ENCODE measurements at regions not wholly inside any gene's neighbourhood (a gene's known extent, or its start where the extent isn't known, plus 50 kb on each side); places are given as distances from the start of the nearest gene placed in this dataset.

GRCh38 chr5:101997235-101997634, 298.8 kb downstream of the SLCO4C1 start:
- no peaks in the 10 kb centered on the region for H3K27me3 Mint-ChIP-seq
- DNase-seq, result no peak
- TF ChIP-seq, protein P1, sequence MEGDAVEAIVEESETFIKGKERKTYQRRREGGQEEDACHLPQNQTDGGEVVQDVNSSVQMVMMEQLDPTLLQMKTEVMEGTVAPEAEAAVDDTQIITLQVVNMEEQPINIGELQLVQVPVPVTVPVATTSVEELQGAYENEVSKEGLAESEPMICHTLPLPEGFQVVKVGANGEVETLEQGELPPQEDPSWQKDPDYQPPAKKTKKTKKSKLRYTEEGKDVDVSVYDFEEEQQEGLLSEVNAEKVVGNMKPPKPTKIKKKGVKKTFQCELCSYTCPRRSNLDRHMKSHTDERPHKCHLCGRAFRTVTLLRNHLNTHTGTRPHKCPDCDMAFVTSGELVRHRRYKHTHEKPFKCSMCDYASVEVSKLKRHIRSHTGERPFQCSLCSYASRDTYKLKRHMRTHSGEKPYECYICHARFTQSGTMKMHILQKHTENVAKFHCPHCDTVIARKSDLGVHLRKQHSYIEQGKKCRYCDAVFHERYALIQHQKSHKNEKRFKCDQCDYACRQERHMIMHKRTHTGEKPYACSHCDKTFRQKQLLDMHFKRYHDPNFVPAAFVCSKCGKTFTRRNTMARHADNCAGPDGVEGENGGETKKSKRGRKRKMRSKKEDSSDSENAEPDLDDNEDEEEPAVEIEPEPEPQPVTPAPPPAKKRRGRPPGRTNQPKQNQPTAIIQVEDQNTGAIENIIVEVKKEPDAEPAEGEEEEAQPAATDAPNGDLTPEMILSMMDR (IDR thresholded peaks at IDR 0.05), result no peak
- POLR2A ChIA-PET, result no interaction called here
- H3K9me3 Mint-ChIP-seq, result no peaks in the 10 kb centered on the region
- no peak overlapping the region for H3K27ac Mint-ChIP-seq
- H3K36me3 Mint-ChIP-seq (ENCODE audit: low read depth), result no peaks in the 10 kb centered on the region
- CTCF ChIA-PET, result no interaction called here
- no peak for ATAC-seq
- H3K4me3 Mint-ChIP-seq, result no peak overlapping the region
- no peaks in the 10 kb centered on the region for H3K4me1 Mint-ChIP-seq (ENCODE audit: low read depth)
- intact Hi-C loops (cut with micrococcal nuclease), result no loop called here

GRCh38 chr5:101995585-101995984, 300.5 kb downstream of the SLCO4C1 start:
- H3K4me3 Mint-ChIP-seq, result no peak overlapping the region
- TF ChIP-seq, protein P1 (IDR thresholded peaks at IDR 0.05), result no peak
- no peaks in the 10 kb centered on the region for H3K4me1 Mint-ChIP-seq (ENCODE audit: low read depth)
- H3K9me3 Mint-ChIP-seq, result no peaks in the 10 kb centered on the region
- DNase-seq (no peak), ATAC-seq (no peak)
- no peak overlapping the region for H3K27ac Mint-ChIP-seq
- ChIA-PET POLR2A (no interaction called here), CTCF (no interaction called here)
- H3K27me3 Mint-ChIP-seq, result no peaks in the 10 kb centered on the region
- no peaks in the 10 kb centered on the region for H3K36me3 Mint-ChIP-seq (ENCODE audit: low read depth)
- intact Hi-C loops (cut with micrococcal nuclease), result no loop called here

DNA sequence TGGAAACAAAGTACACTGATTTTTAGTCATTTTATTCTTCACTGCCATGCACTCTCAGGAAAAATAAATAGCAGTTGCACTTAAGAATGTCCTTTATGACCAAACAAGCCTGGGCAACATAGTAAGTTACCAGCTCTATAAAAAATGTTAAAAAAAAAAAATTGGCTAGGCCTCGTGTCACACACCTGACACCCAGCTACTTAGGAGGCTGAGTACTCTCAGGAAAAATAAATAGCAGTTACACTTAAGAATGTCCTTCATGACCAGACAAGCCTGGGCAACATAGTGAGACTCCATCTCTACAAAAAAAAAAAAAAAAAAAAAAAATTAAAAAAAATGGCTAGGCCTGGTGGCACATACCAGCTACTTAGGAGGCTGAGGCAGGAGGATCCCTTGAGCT, 304.6 kb downstream of the SLCO4C1 start:
- H3K36me3 Mint-ChIP-seq (ENCODE audit: low read depth), result no peaks in the 10 kb centered on the region
- no peak for DNase-seq
- H3K27ac Mint-ChIP-seq, result no peak overlapping the region
- intact Hi-C loops (cut with micrococcal nuclease), result no loop called here
- TF ChIP-seq, protein P1 (IDR thresholded peaks at IDR 0.05), result no peak
- no peaks in the 10 kb centered on the region for H3K9me3 Mint-ChIP-seq
- no peak for ATAC-seq
- CTCF ChIA-PET, result no interaction called here
- H3K4me3 Mint-ChIP-seq, result no peak overlapping the region
- H3K27me3 Mint-ChIP-seq, result no peaks in the 10 kb centered on the region
- H3K4me1 Mint-ChIP-seq (ENCODE audit: low read depth), result no peaks in the 10 kb centered on the region
- POLR2A ChIA-PET, result no interaction called here

DNA sequence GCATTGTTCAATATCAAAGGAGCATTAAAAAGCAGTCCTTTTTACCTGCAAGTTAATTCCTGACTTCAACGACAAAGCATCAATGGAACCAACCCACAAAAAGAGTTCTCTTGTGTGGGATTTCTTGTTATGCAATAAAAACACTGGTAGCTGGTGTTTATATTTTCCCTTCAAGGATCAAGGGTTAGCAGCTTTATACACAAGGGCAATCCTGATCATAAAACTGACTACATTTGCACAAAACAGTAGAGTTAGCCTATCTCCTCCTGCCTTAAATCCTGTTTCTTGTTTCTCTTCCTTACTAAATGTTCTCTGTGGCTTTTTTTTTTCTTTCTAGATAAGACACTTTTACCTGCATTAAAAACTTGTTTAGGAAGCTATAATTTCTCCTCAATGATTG, 306.4 kb downstream of the SLCO4C1 start:
- POLR2A ChIA-PET, result no interaction called here
- no peaks in the 10 kb centered on the region for H3K9me3 Mint-ChIP-seq
- H3K27me3 Mint-ChIP-seq, result no peaks in the 10 kb centered on the region
- no peaks in the 10 kb centered on the region for H3K4me1 Mint-ChIP-seq (ENCODE audit: low read depth)
- no peak overlapping the region for H3K4me3 Mint-ChIP-seq
- no peak for DNase-seq
- CTCF ChIA-PET, result interaction anchor here (1.9 kb wide), 1 partner anchor 12 kb away, joined by 7 read pairs; no protein-coding TSS in a partner anchor
- no peaks in the 10 kb centered on the region for H3K36me3 Mint-ChIP-seq (ENCODE audit: low read depth)
- intact Hi-C loops (cut with micrococcal nuclease), result no loop called here
- no peak for ATAC-seq
- H3K27ac Mint-ChIP-seq, result no peak overlapping the region
- TF ChIP-seq, protein P1 (IDR thresholded peaks at IDR 0.05), result no peak

DNA sequence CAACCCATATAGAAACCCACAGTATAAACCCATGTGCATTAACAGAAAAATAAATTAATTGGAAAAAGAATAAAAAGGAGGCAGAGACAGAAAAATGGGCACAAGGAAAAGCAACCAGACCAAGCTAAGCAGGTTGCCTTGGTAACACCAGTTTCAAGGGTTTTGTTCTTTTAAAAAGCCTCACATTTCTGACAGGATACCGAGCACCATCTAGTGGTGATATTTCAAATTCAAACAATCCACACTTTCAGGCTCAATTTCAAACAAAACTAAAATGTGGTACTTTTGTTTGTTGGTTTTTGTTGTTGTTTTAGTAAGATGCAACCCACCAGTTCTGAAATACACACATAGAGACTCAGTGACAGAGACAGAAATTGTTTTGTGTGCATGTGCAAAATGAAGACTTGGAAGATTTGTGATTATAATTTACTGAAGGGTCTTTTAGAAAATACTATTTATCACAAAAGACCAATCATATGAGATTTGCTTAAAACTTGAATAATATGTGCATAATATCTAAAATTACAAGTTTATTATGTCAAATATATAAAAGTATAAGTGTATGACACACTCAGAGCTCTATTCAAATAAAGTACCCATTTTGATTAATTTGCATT, 318.2 kb downstream of the SLCO4C1 start:
- no peak overlapping the region for H3K27ac Mint-ChIP-seq
- H3K4me3 Mint-ChIP-seq, result no peak overlapping the region
- DNase-seq (no peak), ATAC-seq (no peak)
- CTCF ChIA-PET, result interaction anchor here (1.1 to 1.6 kb wide), 4 partner anchors 8 to 35 kb away, joined by 3 to 7 read pairs (median 6); no protein-coding TSS in a partner anchor
- no peaks in the 10 kb centered on the region for H3K4me1 Mint-ChIP-seq (ENCODE audit: low read depth)
- no peaks in the 10 kb centered on the region for H3K36me3 Mint-ChIP-seq (ENCODE audit: low read depth)
- TF ChIP-seq, protein P1 (IDR thresholded peaks at IDR 0.05), result peak; percentile 73
- H3K27me3 Mint-ChIP-seq, result no peaks in the 10 kb centered on the region
- H3K9me3 Mint-ChIP-seq, result no peaks in the 10 kb centered on the region
- POLR2A ChIA-PET, result no interaction called here
- intact Hi-C loops (cut with micrococcal nuclease), result loop anchor here (5.0 kb wide), 1 partner anchor 36 kb away; no protein-coding TSS in a partner anchor
